HEK293 (cell line): ENCODE measurements at regions not wholly inside any gene's neighbourhood (a gene's known extent, or its start where the extent isn't known, plus 50 kb on each side); places are given as distances from the start of the nearest gene placed in this dataset.

Source experiments
- ATF2 ChIP-seq: fragments of 450-650 bp; formaldehyde crosslinking; IDR thresholded peaks from 2 replicates; pipeline ENCODE4 v1.5.1; 2016; ENCODE audit warnings: missing biosample characterization, missing genetic modification characterization, low read depth
- HOXA7 ChIP-seq: sonication (generic); formaldehyde crosslinking; IDR thresholded peaks from 2 replicates; pipeline ENCODE4 v1.8.1; 2022; ENCODE audit warnings: missing genetic modification reagents, borderline replicate concordance
- SALL2 ChIP-seq: fragments of 450-650 bp; formaldehyde crosslinking; IDR thresholded peaks from 2 replicates; pipeline ENCODE4 v1.5.0; 2017; ENCODE audit warnings: missing biosample characterization, mild to moderate bottlenecking, missing genetic modification characterization, borderline replicate concordance
- ZBTB49 ChIP-seq: fragments of 450-650 bp; formaldehyde crosslinking; IDR thresholded peaks from 2 replicates; pipeline ENCODE4 v1.5.1; 2016; ENCODE audit warnings: missing biosample characterization, missing genetic modification characterization, low read depth
- ZNF280D ChIP-seq: fragments of 450-650 bp; formaldehyde crosslinking; IDR thresholded peaks from 2 replicates; pipeline ENCODE4 v1.5.1; 2016; ENCODE audit warnings: missing biosample characterization, missing genetic modification characterization
- ZNF292 ChIP-seq: fragments of 450-650 bp; formaldehyde crosslinking; IDR thresholded peaks from 2 replicates; pipeline ENCODE4 v1.5.1; 2016; ENCODE audit warnings: low read depth, missing biosample characterization, missing genetic modification characterization, borderline replicate concordance
- ZNF837 ChIP-seq: fragments of 450-650 bp; formaldehyde crosslinking; IDR thresholded peaks from 2 replicates; pipeline ENCODE4 v1.5.1; 2016; ENCODE audit warnings: missing biosample characterization, missing genetic modification characterization
- TF ChIP-seq, protein P1 (sequence below): fragments of 450-650 bp; formaldehyde crosslinking; IDR thresholded peaks from 2 replicates; pipeline ENCODE4 v1.5.1; 2016; ENCODE audit warnings: missing biosample characterization, missing genetic modification characterization

DNA sequence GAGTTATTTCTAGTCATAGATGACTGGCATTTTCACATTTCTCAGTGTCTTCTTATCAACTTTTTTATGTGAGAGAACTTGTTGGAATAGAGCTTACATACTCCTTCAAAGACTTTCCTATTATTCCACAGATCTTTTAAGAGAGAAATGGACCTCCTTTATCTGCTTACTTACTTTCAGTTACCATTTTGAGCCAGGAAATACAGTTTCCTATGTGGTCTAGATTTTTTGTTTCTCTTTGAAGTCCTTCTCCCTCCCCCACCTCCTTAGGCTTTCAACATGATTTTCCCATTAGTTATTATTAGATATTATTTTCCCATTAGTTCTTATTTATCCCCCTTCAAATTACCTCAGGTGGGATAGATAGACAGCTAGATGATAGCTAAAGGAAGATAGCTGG, 289.1 kb upstream of the ITGA1 start:
- TF ChIP-seq ZBTB49 (tag by site-specific recombination) (no peak), HOXA7 (CRISPR knock-in tag) (no peak), SALL2 (tag by site-specific recombination) (no peak), ZNF280D (tag by site-specific recombination) (no peak), ATF2 (tag by site-specific recombination) (no peak), ZNF837 (no peak), ZNF292 (tag by site-specific recombination) (no peak)
- TF ChIP-seq, protein P1, sequence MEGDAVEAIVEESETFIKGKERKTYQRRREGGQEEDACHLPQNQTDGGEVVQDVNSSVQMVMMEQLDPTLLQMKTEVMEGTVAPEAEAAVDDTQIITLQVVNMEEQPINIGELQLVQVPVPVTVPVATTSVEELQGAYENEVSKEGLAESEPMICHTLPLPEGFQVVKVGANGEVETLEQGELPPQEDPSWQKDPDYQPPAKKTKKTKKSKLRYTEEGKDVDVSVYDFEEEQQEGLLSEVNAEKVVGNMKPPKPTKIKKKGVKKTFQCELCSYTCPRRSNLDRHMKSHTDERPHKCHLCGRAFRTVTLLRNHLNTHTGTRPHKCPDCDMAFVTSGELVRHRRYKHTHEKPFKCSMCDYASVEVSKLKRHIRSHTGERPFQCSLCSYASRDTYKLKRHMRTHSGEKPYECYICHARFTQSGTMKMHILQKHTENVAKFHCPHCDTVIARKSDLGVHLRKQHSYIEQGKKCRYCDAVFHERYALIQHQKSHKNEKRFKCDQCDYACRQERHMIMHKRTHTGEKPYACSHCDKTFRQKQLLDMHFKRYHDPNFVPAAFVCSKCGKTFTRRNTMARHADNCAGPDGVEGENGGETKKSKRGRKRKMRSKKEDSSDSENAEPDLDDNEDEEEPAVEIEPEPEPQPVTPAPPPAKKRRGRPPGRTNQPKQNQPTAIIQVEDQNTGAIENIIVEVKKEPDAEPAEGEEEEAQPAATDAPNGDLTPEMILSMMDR: no peak
